Activated naive CD8-positive, alpha-beta T cell treated with anti-CD3 and anti-CD28 coated beads, Interleukin-2, amount 10 ng/mL, durations not matched to agents 7 days and 5 days (primary cell): ENCODE measurements at regions not wholly inside any gene's neighbourhood (a gene's known extent, or its start where the extent isn't known, plus 50 kb on each side); places are given as distances from the start of the nearest gene placed in this dataset.

Experiments
- ATAC-seq: fragments of 150-1000 bp; cut with Tn5 transposase; one replicate; pipeline ENCODE4 v1.10.0; 2021; ENCODE audit warnings: low read depth, moderate library complexity
- POLR2A ChIA-PET: fragments of 350-600 bp; sonication (Branson Sonifier 250); formaldehyde crosslinking; loops from one replicate; lab custom pipeline; 2021; ENCODE audit warnings: antibody characterized with exemption; lab: Charles Lee
- DNase-seq: peaks from one replicate; pipeline ENCODE4 v3.0.0; 2021
- H3K27ac Mint-ChIP-seq: one replicate; pipeline ENCODE4 v1.8.0; 2022; ENCODE audit warnings: mild to moderate bottlenecking, mixed read lengths
- H3K27me3 Mint-ChIP-seq: one replicate; pipeline ENCODE4 v1.8.0; 2022; ENCODE audit warnings: mild to moderate bottlenecking, moderate library complexity, mixed read lengths
- H3K36me3 Mint-ChIP-seq: one replicate; pipeline ENCODE4 v1.8.0; 2021; ENCODE audit warnings: mild to moderate bottlenecking, mixed read lengths
- H3K4me1 Mint-ChIP-seq: one replicate; pipeline ENCODE4 v1.8.0; 2021; ENCODE audit warnings: mixed read lengths
- H3K4me3 Mint-ChIP-seq: one replicate; pipeline ENCODE4 v1.8.0; 2022; ENCODE audit warnings: mild to moderate bottlenecking, moderate library complexity, mixed read lengths
- H3K9me3 Mint-ChIP-seq: one replicate; pipeline ENCODE4 v1.8.0; 2021; ENCODE audit warnings: mixed read lengths

DNA sequence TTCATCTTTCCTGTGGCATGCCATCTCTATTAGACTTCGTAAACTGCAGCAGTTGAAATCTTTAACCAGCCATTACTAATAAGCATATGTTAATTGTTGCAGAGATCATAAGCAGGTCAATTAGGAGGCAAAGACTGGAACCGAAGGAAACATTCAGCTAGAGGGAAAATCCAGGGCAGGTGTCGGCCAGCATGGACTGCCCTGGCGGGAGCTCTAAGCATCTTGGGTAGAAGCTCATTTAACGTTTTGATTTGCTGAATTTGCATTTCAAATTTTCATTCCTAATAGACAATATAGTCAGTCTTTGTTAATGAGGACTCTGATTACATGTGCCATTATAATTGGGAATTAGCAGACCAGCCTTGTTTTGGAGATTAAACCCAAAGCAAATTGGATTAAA lies 238.6 kb downstream of the POU4F1 start:
- Mint-ChIP-seq H3K4me3 (no peak overlapping the region), H3K4me1 (no peaks in the 10 kb centered on the region), H3K27me3 (no peaks in the 10 kb centered on the region), H3K27ac (no peak overlapping the region), H3K36me3 (no peaks in the 10 kb centered on the region), H3K9me3 (no peaks in the 10 kb centered on the region)
- POLR2A ChIA-PET = no interaction called here
- DNase-seq (no peak), ATAC-seq (no peak)

DNA sequence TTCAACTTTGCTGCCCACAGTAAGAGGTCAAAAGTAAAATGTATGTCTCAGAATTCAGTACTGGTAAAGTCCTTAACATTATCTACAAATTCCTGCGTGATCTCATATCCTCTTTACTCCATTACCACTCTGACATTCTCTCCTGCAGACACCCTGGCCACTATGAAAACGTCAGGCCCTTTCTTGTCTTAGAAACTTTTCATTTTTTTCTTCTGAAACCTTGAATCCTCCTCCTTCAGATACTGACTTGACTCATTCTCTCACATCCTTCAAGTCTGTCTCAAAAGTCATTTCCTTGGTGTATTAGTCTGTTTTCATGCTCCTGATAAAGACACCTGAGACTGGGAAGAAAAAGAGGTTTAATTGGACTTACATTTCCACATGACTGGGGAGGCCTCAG lies 262.3 kb downstream of the POU4F1 start:
- POLR2A ChIA-PET = no interaction called here
- Mint-ChIP-seq H3K9me3 (no peaks in the 10 kb centered on the region), H3K4me1 (no peaks in the 10 kb centered on the region), H3K27ac (no peak overlapping the region), H3K36me3 (no peaks in the 10 kb centered on the region), H3K4me3 (no peak overlapping the region), H3K27me3 (no peaks in the 10 kb centered on the region)
- DNase-seq = no peak
- no peak for ATAC-seq

GRCh38 chr13:78339927-78340326 lies 263.4 kb downstream of the POU4F1 start:
- H3K4me1 Mint-ChIP-seq = no peaks in the 10 kb centered on the region
- POLR2A ChIA-PET = no interaction called here
- ATAC-seq (no peak), DNase-seq (no peak)
- H3K27me3 Mint-ChIP-seq = no peaks in the 10 kb centered on the region
- H3K4me3 Mint-ChIP-seq = no peak overlapping the region
- no peak overlapping the region for H3K27ac Mint-ChIP-seq
- no peaks in the 10 kb centered on the region for H3K9me3 Mint-ChIP-seq
- no peaks in the 10 kb centered on the region for H3K36me3 Mint-ChIP-seq

DNA sequence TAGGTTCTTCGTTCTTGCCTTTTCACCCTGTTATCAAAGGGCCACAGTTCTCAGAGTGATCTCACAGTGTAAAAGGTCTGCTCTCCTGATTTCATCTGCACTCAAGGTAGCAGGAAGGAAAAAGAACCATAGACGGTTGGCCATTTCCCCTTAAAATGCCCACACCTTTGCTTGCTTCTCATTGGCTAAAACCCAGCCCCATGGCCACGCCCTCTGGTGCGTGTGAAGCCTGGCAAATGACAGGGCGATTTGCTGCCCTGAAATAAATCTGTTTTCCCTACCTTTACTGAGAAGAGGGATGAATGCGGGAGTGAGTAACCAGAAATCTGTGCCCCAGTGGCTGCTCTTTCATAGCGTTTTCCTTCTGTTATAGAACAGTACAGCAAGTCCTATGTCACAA lies 269.3 kb downstream of the POU4F1 start:
- Mint-ChIP-seq H3K27ac (no peak overlapping the region), H3K27me3 (no peaks in the 10 kb centered on the region), H3K4me1 (no peaks in the 10 kb centered on the region), H3K36me3 (no peaks in the 10 kb centered on the region), H3K4me3 (no peak overlapping the region), H3K9me3 (no peaks in the 10 kb centered on the region)
- POLR2A ChIA-PET = no interaction called here
- ATAC-seq (no peak), DNase-seq (no peak)

GRCh38 chr13:78326633-78327032 lies 276.7 kb downstream of the POU4F1 start:
- DNase-seq = no peak
- Mint-ChIP-seq H3K4me3 (no peak overlapping the region), H3K27ac (no peak overlapping the region), H3K9me3 (no peaks in the 10 kb centered on the region), H3K27me3 (peaks cover 2% of the 10 kb centered on the region), H3K36me3 (no peaks in the 10 kb centered on the region), H3K4me1 (no peaks in the 10 kb centered on the region)
- no peak for ATAC-seq
- POLR2A ChIA-PET = no interaction called here

- POLR2A ChIA-PET = no interaction called here
- Mint-ChIP-seq H3K27me3 (peaks cover 2% of the 10 kb centered on the region), H3K4me1 (no peaks in the 10 kb centered on the region), H3K4me3 (no peak overlapping the region), H3K36me3 (no peaks in the 10 kb centered on the region), H3K9me3 (no peaks in the 10 kb centered on the region), H3K27ac (no peak overlapping the region)
- ATAC-seq (no peak), DNase-seq (no peak)
These were observed 277.8 kb downstream of the POU4F1 start for GRCh38 chr13:78325585-78325984.

DNA sequence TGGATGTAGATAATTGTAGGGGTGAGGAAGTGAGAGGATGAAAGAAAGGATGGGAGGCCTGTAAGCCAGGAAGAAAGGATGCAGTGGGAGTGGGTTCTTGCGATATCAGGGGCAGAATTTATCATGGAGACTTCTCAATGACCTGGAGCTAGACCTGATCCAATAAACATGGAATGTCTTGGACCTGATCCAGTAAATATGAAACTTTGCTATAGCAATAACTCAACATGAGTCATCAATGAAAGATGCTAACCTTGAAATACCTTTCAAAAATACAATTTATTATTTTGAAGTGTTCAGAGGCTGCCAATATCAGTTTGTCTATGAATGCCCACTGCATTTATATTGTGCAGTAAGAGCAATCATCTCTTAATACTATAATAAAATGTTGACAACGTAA lies 279.5 kb downstream of the POU4F1 start:
- Mint-ChIP-seq H3K27me3 (peaks cover 4% of the 10 kb centered on the region), H3K4me3 (no peak overlapping the region), H3K9me3 (no peaks in the 10 kb centered on the region), H3K27ac (no peak overlapping the region), H3K4me1 (no peaks in the 10 kb centered on the region), H3K36me3 (no peaks in the 10 kb centered on the region)
- POLR2A ChIA-PET = no interaction called here
- DNase-seq (no peak), ATAC-seq (no peak)

- H3K4me1 Mint-ChIP-seq = no peaks in the 10 kb centered on the region
- POLR2A ChIA-PET = no interaction called here
- H3K36me3 Mint-ChIP-seq = no peaks in the 10 kb centered on the region
- no peaks in the 10 kb centered on the region for H3K9me3 Mint-ChIP-seq
- H3K27me3 Mint-ChIP-seq = peaks cover 4% of the 10 kb centered on the region
- ATAC-seq (no peak), DNase-seq (no peak)
- no peak overlapping the region for H3K27ac Mint-ChIP-seq
- no peak overlapping the region for H3K4me3 Mint-ChIP-seq
These were observed 280.3 kb downstream of the POU4F1 start for GRCh38 chr13:78323040-78323439.

DNA sequence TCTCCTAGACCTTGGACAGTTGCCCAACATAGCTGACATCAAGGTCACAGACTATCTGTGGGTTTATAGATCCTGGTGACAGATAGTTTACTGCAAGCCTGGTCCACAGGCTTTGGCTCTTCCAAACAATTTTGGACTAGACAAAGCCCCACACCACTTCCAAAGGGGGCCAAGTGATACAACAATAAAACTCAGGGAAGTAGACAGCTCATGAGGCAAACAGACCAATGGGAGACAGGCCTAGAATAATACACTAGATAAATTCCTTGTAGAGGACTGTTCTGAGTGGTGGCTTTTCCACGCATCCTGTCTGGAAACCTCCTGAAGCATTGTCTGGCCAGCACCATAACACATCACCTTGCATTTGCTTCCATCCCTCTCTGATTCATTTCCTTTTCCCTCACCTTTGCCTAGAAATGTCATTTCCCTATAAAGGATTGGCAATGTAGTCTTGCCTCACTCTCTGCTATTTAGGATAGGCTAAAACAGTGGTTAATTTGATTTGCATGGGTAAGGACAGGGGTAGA lies 284.2 kb downstream of the POU4F1 start:
- ATAC-seq (no peak), DNase-seq (no peak)
- Mint-ChIP-seq H3K36me3 (no peaks in the 10 kb centered on the region), H3K27ac (no peak overlapping the region), H3K27me3 (peaks cover 2% of the 10 kb centered on the region), H3K4me3 (no peak overlapping the region), H3K9me3 (no peaks in the 10 kb centered on the region), H3K4me1 (no peaks in the 10 kb centered on the region)
- POLR2A ChIA-PET = no interaction called here

DNA sequence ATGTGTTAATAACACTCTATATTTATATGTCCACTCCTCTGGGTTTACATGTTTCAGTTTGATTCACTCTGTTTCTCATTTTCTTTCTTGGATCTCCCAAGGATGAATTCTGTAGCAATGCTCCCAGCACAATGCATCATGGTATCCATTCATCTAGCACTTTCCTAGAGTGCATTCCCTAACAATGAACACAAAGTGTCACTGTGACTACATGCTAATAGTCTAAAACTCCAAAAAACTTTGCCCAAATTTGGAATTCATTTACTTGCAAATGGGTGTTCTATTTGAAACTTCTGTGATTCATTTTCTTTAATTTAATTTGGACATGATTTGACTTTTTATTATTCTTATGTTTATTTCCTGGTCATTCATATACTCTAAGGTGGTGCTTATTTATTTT lies 286.3 kb downstream of the POU4F1 start:
- POLR2A ChIA-PET = no interaction called here
- no peak overlapping the region for H3K4me3 Mint-ChIP-seq
- H3K4me1 Mint-ChIP-seq = no peaks in the 10 kb centered on the region
- no peaks in the 10 kb centered on the region for H3K9me3 Mint-ChIP-seq
- no peak for ATAC-seq
- H3K36me3 Mint-ChIP-seq = no peaks in the 10 kb centered on the region
- peaks cover 2% of the 10 kb centered on the region for H3K27me3 Mint-ChIP-seq
- H3K27ac Mint-ChIP-seq = no peak overlapping the region
- no peak for DNase-seq

- Mint-ChIP-seq H3K27ac (no peak overlapping the region), H3K4me3 (no peak overlapping the region), H3K27me3 (peaks cover 2% of the 10 kb centered on the region), H3K36me3 (no peaks in the 10 kb centered on the region), H3K9me3 (no peaks in the 10 kb centered on the region), H3K4me1 (no peaks in the 10 kb centered on the region)
- no peak for ATAC-seq
- POLR2A ChIA-PET = interaction anchor here (0.6 kb wide), 1 partner anchor 22 kb away, joined by 3 read pairs; no protein-coding TSS in a partner anchor
- no peak for DNase-seq
These were observed 293.7 kb downstream of the POU4F1 start for GRCh38 chr13:78309497-78310180.

GRCh38 chr13:78306519-78307206 lies 296.7 kb downstream of the POU4F1 start:
- DNase-seq (no peak), ATAC-seq (no peak)
- Mint-ChIP-seq H3K4me1 (no peaks in the 10 kb centered on the region), H3K27ac (no peak overlapping the region), H3K36me3 (no peaks in the 10 kb centered on the region), H3K9me3 (no peaks in the 10 kb centered on the region), H3K27me3 (peaks cover 2% of the 10 kb centered on the region), H3K4me3 (no peak overlapping the region)
- POLR2A ChIA-PET = no interaction called here

DNA sequence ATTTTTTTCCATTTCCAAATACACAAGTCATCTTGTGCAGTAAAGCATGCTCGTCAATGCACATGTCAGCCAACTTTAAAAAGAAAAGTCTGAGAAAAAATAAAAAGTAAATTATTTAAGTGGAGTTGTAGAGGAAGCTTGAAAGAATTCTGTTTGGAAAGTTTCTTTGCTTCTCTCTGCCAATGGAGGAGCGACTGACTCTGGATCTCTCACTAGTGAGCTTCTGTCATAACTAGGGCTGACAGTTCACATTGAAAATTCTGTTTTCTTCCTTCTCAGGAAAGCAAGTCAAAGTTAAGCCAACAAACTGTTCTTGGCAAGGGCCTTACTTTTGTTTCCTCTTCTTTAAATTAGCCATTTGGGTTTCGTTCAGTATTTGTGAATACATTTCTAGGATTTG lies 298.2 kb downstream of the POU4F1 start:
- no peaks in the 10 kb centered on the region for H3K9me3 Mint-ChIP-seq
- peaks cover 2% of the 10 kb centered on the region for H3K27me3 Mint-ChIP-seq
- ATAC-seq (no peak), DNase-seq (no peak)
- POLR2A ChIA-PET = no interaction called here
- no peak overlapping the region for H3K4me3 Mint-ChIP-seq
- H3K4me1 Mint-ChIP-seq = no peaks in the 10 kb centered on the region
- no peaks in the 10 kb centered on the region for H3K36me3 Mint-ChIP-seq
- H3K27ac Mint-ChIP-seq = no peak overlapping the region
